ENCODE measurements at regions not wholly inside any gene's neighbourhood (a gene's known extent, or its start where the extent isn't known, plus 50 kb on each side); places are given as distances from the start of the nearest gene placed in this dataset.

DNA sequence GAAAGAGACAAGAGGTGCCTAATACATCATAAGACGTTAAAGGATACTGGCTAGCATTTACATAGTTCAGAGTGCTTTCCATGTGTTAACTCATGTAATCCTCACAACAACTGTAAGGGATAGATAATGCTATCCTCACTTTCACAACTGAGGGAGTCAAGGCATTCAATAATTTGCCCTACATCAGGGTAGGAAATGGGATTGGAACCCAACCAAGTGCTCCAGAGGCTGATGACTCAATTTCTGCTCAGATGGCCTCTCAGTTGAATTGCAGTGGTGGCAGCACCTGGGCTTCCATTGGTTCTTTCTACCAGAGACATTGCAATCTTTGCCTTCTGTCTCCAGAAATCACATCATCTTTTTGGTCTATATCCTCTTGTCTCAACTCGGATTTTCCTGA lies 232.9 kb downstream of the ETS1 start:
- no peak for TF ChIP-seq EZH2phosphoT487 (IDR thresholded peaks at IDR 0.05; ENCODE audit: borderline replicate concordance, low read depth, low read length)
- TF ChIP-seq, protein P1, sequence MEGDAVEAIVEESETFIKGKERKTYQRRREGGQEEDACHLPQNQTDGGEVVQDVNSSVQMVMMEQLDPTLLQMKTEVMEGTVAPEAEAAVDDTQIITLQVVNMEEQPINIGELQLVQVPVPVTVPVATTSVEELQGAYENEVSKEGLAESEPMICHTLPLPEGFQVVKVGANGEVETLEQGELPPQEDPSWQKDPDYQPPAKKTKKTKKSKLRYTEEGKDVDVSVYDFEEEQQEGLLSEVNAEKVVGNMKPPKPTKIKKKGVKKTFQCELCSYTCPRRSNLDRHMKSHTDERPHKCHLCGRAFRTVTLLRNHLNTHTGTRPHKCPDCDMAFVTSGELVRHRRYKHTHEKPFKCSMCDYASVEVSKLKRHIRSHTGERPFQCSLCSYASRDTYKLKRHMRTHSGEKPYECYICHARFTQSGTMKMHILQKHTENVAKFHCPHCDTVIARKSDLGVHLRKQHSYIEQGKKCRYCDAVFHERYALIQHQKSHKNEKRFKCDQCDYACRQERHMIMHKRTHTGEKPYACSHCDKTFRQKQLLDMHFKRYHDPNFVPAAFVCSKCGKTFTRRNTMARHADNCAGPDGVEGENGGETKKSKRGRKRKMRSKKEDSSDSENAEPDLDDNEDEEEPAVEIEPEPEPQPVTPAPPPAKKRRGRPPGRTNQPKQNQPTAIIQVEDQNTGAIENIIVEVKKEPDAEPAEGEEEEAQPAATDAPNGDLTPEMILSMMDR (conservative IDR thresholded peaks at IDR 0.05; ENCODE audit: low read length), result no peak
